ENCODE measurements at regions not wholly inside any gene's neighbourhood (a gene's known extent, or its start where the extent isn't known, plus 50 kb on each side); places are given as distances from the start of the nearest gene placed in this dataset.

DNA sequence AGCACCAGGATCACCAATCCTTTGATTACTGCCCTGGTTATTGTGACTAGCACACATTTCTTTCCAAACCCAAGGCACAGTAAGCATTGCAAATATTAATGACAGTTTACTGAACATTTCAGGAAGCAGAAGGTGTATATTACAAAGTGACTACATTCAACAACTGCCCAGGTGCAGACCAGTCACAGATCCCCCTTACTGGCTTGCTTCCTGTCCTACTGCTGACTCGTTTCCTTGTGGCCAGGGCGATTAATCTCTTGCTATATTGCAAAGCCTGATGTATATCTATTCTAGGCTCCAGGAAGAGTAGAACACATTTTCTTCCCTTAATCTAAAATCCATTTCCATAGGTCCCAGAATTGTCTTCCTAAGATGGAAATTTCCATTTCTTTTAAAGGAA is 77.2 kb upstream of the EPHA7 start:
- peak; percentile 7 for DNase-seq

- no peak for DNase-seq
Observed at GRCh38 chr6:93494057-93494456, 74.7 kb upstream of the EPHA7 start.

GRCh38 chr6:93474733-93475179 is 55.4 kb upstream of the EPHA7 start:
- DNase-seq = no peak

- no peak for DNase-seq
Observed at GRCh38 chr6:93471281-93471680, 51.9 kb upstream of the EPHA7 start.

All from NCI-H146 (cell line).